Activated CD4-positive, alpha-beta T cell treated with anti-CD3 and anti-CD28 coated beads, Interleukin-2, amount 10 ng/mL, durations not matched to agents 24 days and 14 days (primary cell): ENCODE measurements at regions not wholly inside any gene's neighbourhood (a gene's known extent, or its start where the extent isn't known, plus 50 kb on each side); places are given as distances from the start of the nearest gene placed in this dataset.
"Not testable (repeated sequence)": the region's sequence is repeated elsewhere in the genome, so short reads cannot be mapped to it uniquely, and the experiment has no call there.

Source experiments
- DNase-seq: peaks from one replicate; pipeline ENCODE4 v3.0.0; 2022
- H3K27ac Mint-ChIP-seq: one replicate; pipeline ENCODE4 v1.8.0; 2022; ENCODE audit warnings: mild to moderate bottlenecking, mixed read lengths
- H3K27me3 Mint-ChIP-seq: one replicate; pipeline ENCODE4 v1.8.0; 2022; ENCODE audit warnings: mixed read lengths
- H3K36me3 Mint-ChIP-seq: one replicate; pipeline ENCODE4 v1.8.0; 2022; ENCODE audit warnings: low read depth, mild to moderate bottlenecking, mixed read lengths
- H3K4me1 Mint-ChIP-seq: one replicate; pipeline ENCODE4 v1.8.0; 2021; ENCODE audit warnings: mixed read lengths
- H3K4me3 Mint-ChIP-seq: one replicate; pipeline ENCODE4 v1.8.0; 2022; ENCODE audit warnings: mild to moderate bottlenecking, moderate library complexity, mixed read lengths
- H3K9me3 Mint-ChIP-seq: one replicate; pipeline ENCODE4 v1.8.0; 2021; ENCODE audit warnings: mixed read lengths
- intact Hi-C: fragments of 100-400 bp; cut with micrococcal nuclease; formaldehyde crosslinking; loops from one replicate; pipeline ENCODE4 v1.15.1; 2023

DNA sequence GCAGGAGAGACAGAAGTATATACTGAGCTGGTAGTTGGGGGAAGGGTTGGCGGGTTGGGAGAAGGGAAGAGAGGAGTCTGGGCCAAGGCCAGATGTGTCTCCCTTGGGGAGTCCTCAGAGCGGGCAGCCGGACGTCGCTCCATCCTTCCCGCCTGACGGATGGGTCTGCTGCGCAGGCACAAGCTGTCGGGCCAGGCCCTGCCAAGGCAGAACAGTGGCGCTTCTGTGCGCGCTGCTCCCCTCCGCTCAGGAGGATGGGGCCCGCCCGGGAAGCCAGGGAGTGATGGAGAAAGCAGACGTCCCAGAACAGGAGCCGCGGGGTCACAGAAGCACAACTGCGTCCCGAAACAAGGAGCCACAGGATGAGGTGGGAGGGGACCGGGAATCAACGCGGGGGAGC, 449.9 kb downstream of the CNTNAP3B start:
- H3K9me3 Mint-ChIP-seq, H3K27ac Mint-ChIP-seq, H3K4me1 Mint-ChIP-seq, H3K36me3 Mint-ChIP-seq, H3K27me3 Mint-ChIP-seq, DNase-seq, H3K4me3 Mint-ChIP-seq, intact Hi-C loops: not testable (repeated sequence)

DNA sequence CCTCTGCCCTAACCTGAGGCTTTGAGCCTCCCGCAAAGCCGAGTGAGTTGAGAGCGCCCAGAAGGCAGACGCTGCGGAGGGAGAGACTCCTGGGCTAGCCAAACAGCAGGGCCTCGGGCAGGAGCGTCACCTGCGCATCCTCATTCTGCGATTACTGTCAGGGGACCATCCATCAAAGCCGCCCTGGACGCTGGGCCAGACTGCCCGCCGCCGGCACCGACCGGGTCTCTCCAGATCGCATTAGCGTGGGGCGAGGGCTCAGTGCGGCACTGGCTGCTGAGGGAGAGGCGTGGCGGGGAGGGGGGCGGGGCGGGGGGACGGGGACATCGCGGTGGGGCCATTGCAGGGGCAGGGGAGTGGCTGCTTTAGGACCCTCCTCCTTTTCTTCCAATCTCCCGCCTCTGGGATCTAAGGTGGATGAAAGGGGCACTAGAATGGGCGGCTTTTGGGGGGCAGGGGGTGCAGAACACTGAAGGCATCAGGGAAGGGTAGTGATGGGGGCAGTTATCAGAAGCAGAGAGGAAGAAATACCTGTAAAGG, 465.7 kb downstream of the CNTNAP3B start:
- H3K36me3 Mint-ChIP-seq, H3K9me3 Mint-ChIP-seq, DNase-seq, H3K27me3 Mint-ChIP-seq, H3K27ac Mint-ChIP-seq, H3K4me3 Mint-ChIP-seq, intact Hi-C loops, H3K4me1 Mint-ChIP-seq: not testable (repeated sequence)

DNA sequence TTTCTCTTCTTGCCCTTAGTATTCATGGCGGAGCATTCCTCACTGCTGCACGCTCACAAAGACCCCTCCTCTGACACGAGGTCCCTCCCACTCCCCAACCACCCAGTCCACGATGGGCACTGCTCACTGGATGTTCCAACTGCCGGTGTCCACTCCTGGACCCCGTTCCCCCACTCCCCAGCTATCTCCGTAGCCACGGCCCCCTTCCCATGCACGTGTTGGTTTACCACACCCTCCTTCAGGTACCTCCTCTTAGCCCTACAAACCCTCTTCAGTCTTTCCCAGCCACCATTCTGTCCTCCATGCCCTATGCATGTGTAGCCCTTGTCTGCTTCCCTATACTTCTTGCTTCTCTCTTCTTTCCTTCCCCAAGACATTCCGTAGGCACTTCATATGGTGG, 469.6 kb upstream of the ZNG1F start:
- H3K4me1 Mint-ChIP-seq, H3K4me3 Mint-ChIP-seq, H3K9me3 Mint-ChIP-seq, H3K36me3 Mint-ChIP-seq, H3K27ac Mint-ChIP-seq, intact Hi-C loops, H3K27me3 Mint-ChIP-seq, DNase-seq: not testable (repeated sequence)

DNA sequence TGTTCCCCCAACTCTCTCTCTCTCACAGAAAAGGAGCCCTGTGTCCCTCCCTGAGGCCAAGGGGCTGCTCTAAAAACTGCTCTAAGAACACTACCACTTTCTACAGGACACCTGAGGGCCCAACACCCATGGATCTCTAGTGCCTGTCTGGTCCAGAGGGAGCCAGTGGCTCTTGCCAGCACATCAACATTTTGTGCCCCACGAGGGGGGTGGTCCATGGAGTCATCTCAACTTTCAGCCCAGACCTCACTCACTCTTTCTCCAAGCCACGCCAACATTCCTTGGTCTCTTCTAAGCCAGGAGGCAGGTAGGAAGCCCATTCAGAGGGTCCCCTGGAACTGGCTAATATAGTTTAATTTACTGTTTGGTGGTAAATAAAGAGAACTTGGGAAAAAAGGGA, 469.0 kb upstream of the ZNG1F start:
- H3K27me3 Mint-ChIP-seq, H3K4me3 Mint-ChIP-seq, H3K27ac Mint-ChIP-seq, DNase-seq, H3K4me1 Mint-ChIP-seq, H3K9me3 Mint-ChIP-seq, H3K36me3 Mint-ChIP-seq, intact Hi-C loops: not testable (repeated sequence)

DNA sequence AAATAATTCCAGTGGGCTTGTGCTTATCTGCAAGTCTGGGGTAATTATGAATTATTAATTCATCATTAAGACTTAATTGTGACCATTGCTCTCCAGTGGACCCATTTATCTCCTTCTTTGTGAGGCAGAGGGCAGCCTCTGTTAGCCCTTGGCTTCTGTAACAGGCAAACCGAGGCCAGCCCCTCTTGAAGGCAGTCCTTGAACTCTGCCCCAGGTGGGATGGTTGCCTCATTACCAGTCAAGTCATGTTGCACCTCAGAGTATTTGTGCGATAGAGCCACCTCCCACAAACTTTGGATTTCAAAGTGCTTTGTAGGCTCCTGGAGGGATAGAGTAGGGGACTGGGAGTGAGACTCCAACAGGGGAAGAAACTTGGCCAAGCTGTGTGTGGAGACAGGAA, 468.0 kb upstream of the ZNG1F start:
- intact Hi-C loops, H3K36me3 Mint-ChIP-seq, H3K27ac Mint-ChIP-seq, H3K4me3 Mint-ChIP-seq, DNase-seq, H3K27me3 Mint-ChIP-seq, H3K9me3 Mint-ChIP-seq: not testable (repeated sequence)
- H3K4me1 Mint-ChIP-seq: peaks cover 10% of the 10 kb centered on the region

DNA sequence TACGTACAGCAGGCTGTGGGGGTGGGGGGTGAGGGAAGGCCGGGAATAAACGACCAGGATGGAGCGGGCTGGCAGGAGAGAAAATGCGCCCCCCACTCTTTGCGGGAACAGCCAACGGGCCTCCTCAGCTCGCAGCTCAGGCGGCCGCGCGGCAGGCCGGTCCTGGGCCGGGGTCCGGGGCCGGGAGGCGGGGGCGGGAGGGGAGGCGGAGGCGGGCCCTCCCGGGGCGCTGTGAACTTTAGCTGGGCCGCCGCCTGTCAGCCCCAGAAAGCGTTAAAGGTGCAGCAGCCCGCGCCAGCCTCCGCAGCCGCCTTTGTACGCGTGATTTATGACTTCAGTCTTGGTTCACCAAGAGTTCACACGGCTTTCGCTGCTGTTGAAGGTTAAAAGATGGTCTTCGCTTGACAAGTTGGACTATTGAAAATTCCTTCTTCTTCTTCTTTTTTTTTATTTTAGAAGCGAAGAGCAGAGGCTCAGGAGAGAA, 466.0 kb upstream of the ZNG1F start:
- DNase-seq, H3K27me3 Mint-ChIP-seq, H3K36me3 Mint-ChIP-seq, H3K27ac Mint-ChIP-seq, H3K9me3 Mint-ChIP-seq, H3K4me3 Mint-ChIP-seq, intact Hi-C loops: not testable (repeated sequence)
- peaks cover 10% of the 10 kb centered on the region for H3K4me1 Mint-ChIP-seq

DNA sequence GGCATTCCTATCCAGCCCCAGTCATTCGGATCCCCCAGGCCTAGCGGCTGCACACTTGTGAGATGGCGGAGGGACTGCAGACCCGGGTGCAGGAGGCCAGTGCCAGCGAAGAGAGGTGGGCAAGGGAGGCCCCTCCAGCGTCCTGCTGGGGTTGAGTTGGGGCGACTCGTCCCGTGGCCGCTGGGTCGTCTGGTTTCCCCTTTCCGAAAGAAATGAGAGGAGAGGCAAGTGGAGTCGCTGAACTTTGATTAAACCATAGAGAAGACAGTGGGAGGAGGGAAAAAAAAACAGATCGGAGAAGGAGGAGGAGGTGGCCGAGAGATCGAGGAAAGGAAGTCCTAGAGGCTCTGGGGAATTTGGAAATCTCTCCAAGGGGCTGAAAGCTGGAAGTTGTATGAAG, 465.2 kb upstream of the ZNG1F start:
- H3K4me3 Mint-ChIP-seq: peak overlapping the region; percentile 51
- H3K36me3 Mint-ChIP-seq, H3K27me3 Mint-ChIP-seq, H3K9me3 Mint-ChIP-seq, intact Hi-C loops, DNase-seq: not testable (repeated sequence)
- H3K4me1 Mint-ChIP-seq: peaks cover 10% of the 10 kb centered on the region
- peak overlapping the region; percentile 48 for H3K27ac Mint-ChIP-seq

DNA sequence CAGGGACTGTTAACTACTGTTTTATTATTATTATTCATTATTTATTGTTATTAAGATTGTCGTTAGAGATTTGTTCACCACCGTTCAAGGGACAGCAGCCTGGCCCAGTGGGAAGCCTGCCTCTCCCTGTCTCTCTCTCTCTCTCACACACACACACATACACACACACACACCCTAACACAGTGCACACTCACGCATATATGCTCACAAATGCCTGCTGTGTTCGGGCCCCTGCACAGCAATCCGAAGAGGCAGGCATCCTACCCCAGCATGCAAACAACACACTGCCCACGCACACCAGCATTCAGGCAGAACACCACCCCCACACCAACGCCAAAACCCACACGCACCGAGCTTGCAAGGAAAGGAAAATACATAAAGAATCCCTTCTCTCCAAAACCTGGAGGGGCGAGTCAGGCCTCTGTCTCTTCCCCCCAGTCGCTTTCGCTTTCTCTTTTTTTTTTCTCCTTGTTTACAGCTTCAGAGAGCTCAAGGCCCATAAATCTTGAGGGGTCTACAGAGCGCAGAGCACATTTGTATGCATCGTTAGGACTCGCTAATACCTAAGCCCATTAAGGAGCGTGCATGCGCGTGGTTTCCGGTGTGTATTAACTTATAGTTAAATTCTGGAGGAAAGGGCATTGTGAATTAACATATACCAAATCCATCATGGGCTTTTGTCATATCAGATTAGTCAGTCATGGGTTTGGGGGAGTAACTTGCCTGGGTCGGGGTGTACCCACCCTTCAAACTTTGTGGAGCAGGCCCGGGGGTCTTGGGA, 464.6 kb upstream of the ZNG1F start:
- H3K27me3 Mint-ChIP-seq, H3K36me3 Mint-ChIP-seq, H3K9me3 Mint-ChIP-seq, intact Hi-C loops: not testable (repeated sequence)
- DNase-seq: peak; percentile 61
- H3K4me1 Mint-ChIP-seq: peaks cover 10% of the 10 kb centered on the region
- peak overlapping the region; percentile 48 for H3K27ac Mint-ChIP-seq
- H3K4me3 Mint-ChIP-seq: peak overlapping the region; percentile 61

DNA sequence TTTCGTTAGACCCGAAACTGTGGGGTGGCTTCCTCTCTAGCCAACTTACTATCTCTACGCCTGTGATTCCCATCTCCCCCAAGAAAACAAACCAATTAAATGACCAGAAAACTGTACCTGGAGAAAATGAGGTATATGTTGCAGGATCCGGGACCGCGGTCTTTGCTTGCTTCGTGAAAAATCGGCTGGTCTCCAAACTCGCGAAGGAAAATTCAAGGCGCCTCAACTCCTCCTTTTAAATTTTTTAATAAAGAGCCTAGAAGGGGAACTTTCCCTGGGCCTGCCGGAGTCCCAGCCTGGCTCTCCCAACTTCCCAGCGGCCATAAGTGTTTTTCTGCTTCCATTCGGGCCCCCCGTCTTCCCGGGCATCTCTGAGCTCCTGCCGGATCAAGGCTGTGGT, 463.7 kb upstream of the ZNG1F start:
- peaks cover 10% of the 10 kb centered on the region for H3K4me1 Mint-ChIP-seq

DNA sequence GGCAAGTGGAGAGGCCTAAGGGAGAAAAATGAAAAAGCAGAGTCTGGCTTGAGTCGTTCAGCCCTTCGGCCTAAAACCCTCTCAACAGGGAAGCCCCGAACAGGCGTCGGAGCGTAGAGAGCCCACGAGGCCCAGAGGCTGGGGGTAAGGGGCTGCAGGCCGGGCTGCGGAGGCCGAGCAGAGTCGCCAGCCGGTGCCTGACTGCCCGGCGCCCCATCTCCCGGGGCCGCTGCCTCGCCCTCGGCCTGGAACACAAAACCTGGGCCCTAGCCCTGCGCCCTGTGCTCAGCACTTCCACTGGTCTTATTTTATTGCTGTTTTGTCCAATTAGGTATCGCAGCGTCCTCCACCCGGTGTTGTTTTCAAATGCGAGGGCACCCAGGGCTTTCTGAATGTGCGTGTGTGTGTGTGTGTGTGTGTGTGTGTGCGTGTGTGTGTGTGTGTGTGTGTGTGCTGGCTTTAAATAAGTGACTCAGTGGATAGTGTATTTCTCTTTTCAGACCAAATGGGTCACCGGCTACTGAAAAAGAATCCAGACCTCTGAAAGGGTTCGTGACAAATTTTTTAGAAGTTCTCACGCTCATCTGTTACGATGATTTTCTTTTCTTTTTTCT, 463.1 kb upstream of the ZNG1F start:
- DNase-seq, intact Hi-C loops, H3K36me3 Mint-ChIP-seq, H3K9me3 Mint-ChIP-seq, H3K27ac Mint-ChIP-seq, H3K27me3 Mint-ChIP-seq, H3K4me3 Mint-ChIP-seq: not testable (repeated sequence)
- H3K4me1 Mint-ChIP-seq: peaks cover 10% of the 10 kb centered on the region

More for the DNA sequence above, 463.7 kb upstream of the ZNG1F start:
- H3K9me3 Mint-ChIP-seq, DNase-seq, H3K4me3 Mint-ChIP-seq, H3K36me3 Mint-ChIP-seq, H3K27me3 Mint-ChIP-seq, intact Hi-C loops, H3K27ac Mint-ChIP-seq: not testable (repeated sequence)

DNA sequence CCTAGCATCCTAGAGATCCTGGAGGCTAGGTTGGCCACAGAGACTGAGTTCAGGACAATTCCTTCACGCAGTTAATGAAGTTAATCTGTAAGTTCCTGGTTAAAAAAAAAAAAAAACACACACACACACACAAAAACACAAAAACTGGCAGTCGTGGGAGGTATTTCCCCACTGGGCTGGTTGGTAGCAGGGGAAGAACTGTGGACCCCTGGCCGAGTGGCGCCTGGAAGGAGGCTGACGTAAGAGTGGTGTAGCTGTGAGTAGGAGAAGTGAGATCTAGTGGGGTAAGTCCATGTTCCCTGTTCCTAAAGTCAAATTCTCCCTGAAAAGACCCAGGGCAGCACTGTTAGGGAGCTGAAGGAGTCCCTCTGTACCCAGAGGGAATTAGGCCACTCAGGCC, 461.0 kb upstream of the ZNG1F start:
- H3K36me3 Mint-ChIP-seq, H3K27me3 Mint-ChIP-seq, H3K9me3 Mint-ChIP-seq, intact Hi-C loops, H3K27ac Mint-ChIP-seq, H3K4me3 Mint-ChIP-seq: not testable (repeated sequence)
- DNase-seq: peak; percentile 30
- peaks cover 10% of the 10 kb centered on the region for H3K4me1 Mint-ChIP-seq

DNA sequence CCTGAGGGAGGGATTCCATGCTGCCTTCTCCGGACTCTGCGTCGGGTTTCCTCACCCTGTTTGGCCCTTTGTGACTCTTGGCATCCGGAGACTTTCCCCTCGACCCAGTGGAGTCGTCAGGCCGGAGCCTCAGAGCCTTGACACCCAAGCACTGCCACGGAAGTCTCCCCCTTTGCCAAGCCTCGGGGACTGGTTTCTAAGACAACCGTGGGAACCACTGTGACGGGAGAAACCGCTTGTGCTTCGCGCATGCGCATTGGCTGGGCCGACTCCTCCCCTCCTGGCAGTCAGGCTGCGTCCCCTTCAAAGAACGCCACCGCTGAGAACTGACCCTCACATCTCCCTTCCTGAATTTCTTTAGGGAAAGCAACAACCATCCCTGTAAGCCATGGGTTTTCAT, 459.4 kb upstream of the ZNG1F start:
- H3K9me3 Mint-ChIP-seq, H3K27me3 Mint-ChIP-seq, H3K27ac Mint-ChIP-seq, H3K36me3 Mint-ChIP-seq, H3K4me3 Mint-ChIP-seq, intact Hi-C loops: not testable (repeated sequence)
- DNase-seq: peak; percentile 67
- peaks cover 11% of the 10 kb centered on the region for H3K4me1 Mint-ChIP-seq

DNA sequence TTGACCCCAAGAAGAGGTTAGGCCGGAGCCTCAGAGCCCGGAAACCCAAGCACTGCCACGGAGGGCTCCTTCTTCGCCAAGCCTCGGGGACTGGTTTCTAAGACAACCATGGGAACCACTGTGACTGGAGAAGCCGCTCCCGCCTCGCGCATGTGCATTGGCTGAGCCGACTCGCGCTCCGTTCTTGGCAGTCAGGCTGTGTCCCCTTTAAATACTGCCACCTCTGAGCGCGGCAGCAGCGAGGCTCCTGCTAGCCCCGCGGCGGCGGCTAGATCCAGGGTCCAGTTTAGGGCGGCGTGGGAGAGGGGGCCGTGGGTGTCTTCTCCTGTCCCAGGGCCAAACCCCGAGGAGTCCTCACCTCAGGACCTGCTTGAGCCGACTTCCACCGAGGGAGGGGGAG, 457.1 kb upstream of the ZNG1F start:
- not testable (repeated sequence) for H3K27me3 Mint-ChIP-seq

DNA sequence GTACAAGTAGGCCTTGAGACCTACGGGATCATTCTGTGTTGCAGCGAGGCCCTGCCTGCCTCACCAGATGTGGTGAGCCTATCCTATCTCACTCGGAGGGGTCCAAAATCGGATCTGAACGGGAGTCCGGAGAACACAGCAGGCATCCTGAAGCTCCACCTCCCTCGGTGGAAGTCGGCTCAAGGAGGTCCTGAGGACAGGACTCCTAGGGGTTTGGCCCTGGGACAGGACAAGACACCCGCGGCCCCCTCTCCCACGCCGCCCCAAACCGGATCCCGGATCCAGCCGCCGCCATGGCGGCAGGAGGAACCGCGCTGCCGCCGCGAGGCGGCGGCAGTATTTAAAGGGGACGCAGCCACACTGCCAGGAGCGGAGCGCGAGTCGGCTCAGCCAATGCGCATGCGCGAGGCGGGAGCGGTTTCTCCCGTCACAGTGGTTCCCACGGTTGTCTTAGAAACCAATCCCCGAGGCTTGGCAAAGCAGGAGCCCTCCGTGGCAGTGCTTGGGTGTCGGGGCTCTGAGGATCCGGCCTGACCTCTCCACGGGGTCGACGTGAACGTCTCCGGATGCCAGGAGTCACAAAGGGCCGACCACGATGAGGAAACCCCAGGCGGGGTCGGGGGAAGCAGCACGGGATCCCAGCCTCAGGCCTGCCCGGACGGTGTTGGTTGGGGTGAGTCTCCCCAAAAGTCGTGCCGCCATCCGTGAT, 454.6 kb upstream of the ZNG1F start:
- DNase-seq: peak; percentile 91
- H3K36me3 Mint-ChIP-seq, intact Hi-C loops, H3K4me1 Mint-ChIP-seq, H3K27me3 Mint-ChIP-seq, H3K9me3 Mint-ChIP-seq: not testable (repeated sequence)
- Mint-ChIP-seq H3K4me3 (peak overlapping the region; percentile 79), H3K27ac (peak overlapping the region; percentile 77)

More for the DNA sequence above, 457.1 kb upstream of the ZNG1F start:
- H3K4me3 Mint-ChIP-seq, H3K9me3 Mint-ChIP-seq, H3K4me1 Mint-ChIP-seq, H3K36me3 Mint-ChIP-seq, DNase-seq, intact Hi-C loops, H3K27ac Mint-ChIP-seq: not testable (repeated sequence)
